H1 (cell line): ENCODE measurements at regions not wholly inside any gene's neighbourhood (a gene's known extent, or its start where the extent isn't known, plus 50 kb on each side); places are given as distances from the start of the nearest gene placed in this dataset.

Source experiments
- E2F6 ChIP-seq: IDR thresholded peaks from 2 replicates; pipeline ENCODE4 v1.6.1; 2012; ENCODE audit warnings: inconsistent platforms
- EP300 ChIP-seq, 2 experiments: IDR thresholded peaks; 1 replicate in 1 of 2; 2 replicates in 1 of 2; pipeline ENCODE4 v1.6.1; 2011 to 2012; ENCODE audit warnings: low read depth in 2 of 2, low read length in 2 of 2, mild to moderate bottlenecking in 2 of 2, borderline replicate concordance in 1 of 2, inconsistent platforms in 1 of 2, moderate library complexity in 1 of 2
- EZH2 ChIP-seq: fragments of 200-600 bp; sonication (generic); IDR thresholded peaks from 2 replicates; pipeline ENCODE4 v1.7.1; 2012; ENCODE audit warnings: low read depth, mild to moderate bottlenecking, moderate library complexity, low read length, inconsistent platforms; ENCODE audit not compliant: severe bottlenecking
- JUN ChIP-seq: IDR thresholded peaks from 2 replicates; pipeline ENCODE4 v1.6.1; 2011; ENCODE audit warnings: low read depth, mild to moderate bottlenecking, improper control_type of control experiment, low read length
- POLR2A ChIP-seq, 2 experiments: IDR thresholded peaks; 1 replicate in 1 of 2; 2 replicates in 1 of 2; pipeline ENCODE4 v1.6.1; 2011; ENCODE audit warnings: low read depth in 2 of 2, low read length in 2 of 2, mild to moderate bottlenecking in 2 of 2; ENCODE audit errors: control extremely low read depth in 1 of 2
- POLR2AphosphoS5 ChIP-seq: IDR thresholded peaks from 2 replicates; pipeline ENCODE4 v1.6.1; 2011; ENCODE audit warnings: low read depth, low read length

DNA sequence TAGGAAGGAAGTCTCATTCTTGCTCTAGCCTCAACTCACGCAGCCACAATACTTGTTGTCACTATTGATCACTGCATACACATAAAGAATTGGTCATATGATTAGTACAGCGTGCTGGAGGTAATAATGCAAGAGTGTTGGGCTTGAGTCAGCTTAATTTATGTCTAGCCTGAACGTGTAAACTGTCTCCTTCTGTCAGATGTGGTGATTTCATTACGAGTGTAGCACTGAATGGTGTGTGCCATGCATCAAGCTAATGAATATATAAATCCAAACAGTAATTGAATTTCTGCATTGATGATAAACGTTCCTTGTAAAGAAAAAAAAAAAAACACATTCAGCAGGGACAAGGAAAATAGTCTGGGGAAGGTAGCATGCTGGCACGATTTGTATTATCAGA, 396.2 kb upstream of the RAG2 start:
- TF ChIP-seq POLR2A (IDR thresholded peaks at IDR 0.05; ENCODE audit: control extremely low read depth in 1 of 2, low read depth in 2 of 2, low read length in 2 of 2), result no peak
- no peak for TF ChIP-seq E2F6
- no peak for TF ChIP-seq EZH2
- no peak for TF ChIP-seq JUN
- TF ChIP-seq EP300 (IDR thresholded peaks at IDR 0.05; ENCODE audit: borderline replicate concordance in 1 of 2, low read depth in 2 of 2, low read length in 2 of 2), result no peak
- no peak for TF ChIP-seq POLR2AphosphoS5
